PFSK-1 (cell line): ENCODE measurements at regions not wholly inside any gene's neighbourhood (a gene's known extent, or its start where the extent isn't known, plus 50 kb on each side); places are given as distances from the start of the nearest gene placed in this dataset.

Experiments used
- FOXP2 ChIP-seq: optimal IDR thresholded peaks from 2 replicates; pipeline ENCODE3; 2011; ENCODE audit warnings: borderline replicate concordance, control low read depth, inconsistent platforms; ENCODE audit not compliant: insufficient read depth; ENCODE audit errors: extremely low read length, extremely low read depth
- POLR2AphosphoS5 ChIP-seq: IDR thresholded peaks from 2 replicates; pipeline ENCODE4 v1.6.1; 2012; ENCODE audit warnings: low read depth, mild to moderate bottlenecking, control low read depth, low read length, moderate library complexity
- REST ChIP-seq, 2 experiments: IDR thresholded peaks; 2 replicates each; pipeline versions ENCODE4 v1.6.1 to v1.8.0; 2011 to 2012; ENCODE audit warnings: low read depth in 2 of 2, low read length in 2 of 2, control low read depth in 1 of 2, inconsistent platforms in 1 of 2, mild to moderate bottlenecking in 1 of 2, moderate library complexity in 1 of 2; ENCODE audit not compliant: insufficient read depth in 1 of 2
- SIN3A ChIP-seq: IDR thresholded peaks from 2 replicates; pipeline ENCODE4 v1.6.1; 2012; ENCODE audit warnings: mild to moderate bottlenecking, low read length, moderate library complexity, borderline replicate concordance; ENCODE audit not compliant: insufficient read depth
- TAF1 ChIP-seq: IDR thresholded peaks from 2 replicates; pipeline ENCODE4 v1.6.1; 2012; ENCODE audit warnings: low read length, control low read depth, borderline replicate concordance; ENCODE audit not compliant: insufficient read depth

GRCh38 chr10:2019803-2020202 is 282.5 kb upstream of the ADARB2 start:
- TF ChIP-seq FOXP2 (no peak), REST (IDR thresholded peaks at IDR 0.05; ENCODE audit: insufficient read depth in 1 of 2, low read depth in 2 of 2, low read length in 2 of 2) (no peak)

DNA sequence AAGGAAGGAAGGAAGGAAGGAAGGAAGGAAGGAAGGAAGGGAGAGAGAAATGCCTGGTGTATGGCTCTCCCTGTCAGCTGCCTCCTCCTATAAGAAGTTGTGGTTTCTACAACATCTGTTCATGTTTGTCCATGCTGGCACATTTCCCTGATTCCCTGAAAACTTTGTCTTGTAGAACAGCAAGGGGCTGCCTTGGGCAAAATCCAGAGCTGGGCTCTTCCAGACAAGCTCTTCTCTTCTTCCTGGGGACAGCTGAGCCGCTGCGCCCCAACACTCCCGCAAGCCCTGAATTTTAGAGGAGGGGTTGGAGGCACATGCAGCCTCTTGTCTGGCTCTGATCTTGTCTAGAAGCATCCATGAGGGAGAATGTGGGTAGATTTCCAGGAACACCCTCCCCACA is 282.0 kb upstream of the ADARB2 start:
- TF ChIP-seq POLR2AphosphoS5 (no peak), TAF1 (no peak), SIN3A (no peak), REST (IDR thresholded peaks at IDR 0.05; ENCODE audit: insufficient read depth in 1 of 2, low read depth in 2 of 2, low read length in 2 of 2) (no peak), FOXP2 (no peak)

GRCh38 chr10:2014541-2014940 is 277.2 kb upstream of the ADARB2 start:
- TF ChIP-seq TAF1, result no peak
- no peak for TF ChIP-seq REST (IDR thresholded peaks at IDR 0.05; ENCODE audit: insufficient read depth in 1 of 2, low read depth in 2 of 2, low read length in 2 of 2)
- TF ChIP-seq SIN3A, result no peak
- no peak for TF ChIP-seq FOXP2
- no peak for TF ChIP-seq POLR2AphosphoS5

DNA sequence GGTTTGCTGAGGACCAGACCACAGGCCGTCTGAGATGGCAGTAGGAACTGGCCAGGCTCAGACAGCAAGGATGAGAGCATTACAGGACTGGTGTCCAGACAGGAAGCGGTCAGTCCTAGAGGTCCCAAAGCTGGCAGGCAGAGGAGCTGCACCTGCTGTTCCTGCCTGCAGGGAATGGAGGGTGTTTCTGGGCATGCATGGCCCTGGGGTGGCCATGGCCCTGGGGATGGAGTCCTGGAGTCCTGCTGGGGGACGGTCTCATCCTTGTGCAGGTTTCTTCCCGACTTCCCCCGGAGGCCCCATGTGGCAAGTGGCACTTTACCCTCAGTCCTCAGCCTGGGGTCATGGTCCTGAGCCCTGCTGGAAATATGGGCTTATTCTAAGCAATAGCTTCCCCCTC is 274.9 kb upstream of the ADARB2 start:
- TF ChIP-seq TAF1, result no peak
- TF ChIP-seq SIN3A, result no peak
- TF ChIP-seq POLR2AphosphoS5, result no peak
- no peak for TF ChIP-seq REST (IDR thresholded peaks at IDR 0.05; ENCODE audit: insufficient read depth in 1 of 2, low read depth in 2 of 2, low read length in 2 of 2)
- no peak for TF ChIP-seq FOXP2

DNA sequence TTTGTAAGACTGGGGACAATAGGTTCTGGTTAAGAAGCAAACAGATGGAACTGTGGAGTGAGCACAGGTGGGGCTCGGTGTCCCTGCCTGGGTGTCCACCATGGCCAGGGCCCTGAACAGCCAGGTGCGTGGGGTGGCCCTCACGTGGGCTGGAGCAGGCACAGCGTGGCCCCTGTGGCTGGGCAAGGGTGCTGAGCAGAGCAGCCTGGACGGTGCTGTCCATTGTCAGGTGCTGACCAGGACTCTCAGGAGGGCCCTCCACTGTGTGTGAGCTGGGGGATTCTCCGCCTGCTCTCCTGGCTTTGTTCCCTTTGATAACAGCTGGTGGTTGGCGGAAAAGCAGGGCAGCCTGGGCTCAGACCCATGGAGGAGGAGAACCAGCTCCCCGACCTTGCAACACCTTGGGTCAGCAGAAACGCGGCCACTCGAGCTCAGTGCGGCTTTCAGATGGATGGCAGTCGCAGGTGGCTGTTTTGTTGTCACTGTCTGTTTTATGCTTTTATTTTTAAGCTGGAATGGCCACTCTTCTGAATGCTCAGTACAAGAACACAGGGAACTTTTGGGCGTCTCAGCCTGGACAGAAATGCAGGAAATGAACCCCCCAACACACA is 273.9 kb upstream of the ADARB2 start:
- TF ChIP-seq TAF1, result no peak
- TF ChIP-seq REST (IDR thresholded peaks at IDR 0.05; ENCODE audit: insufficient read depth in 1 of 2, low read depth in 2 of 2, low read length in 2 of 2), result peak; percentile 56 to 75; a peak in 2 of 4 replicates
